GM13977 (cell line): ENCODE measurements at regions not wholly inside any gene's neighbourhood (a gene's known extent, or its start where the extent isn't known, plus 50 kb on each side); places are given as distances from the start of the nearest gene placed in this dataset.

Experiments used
- DNase-seq: peaks from one replicate; pipeline ENCODE4 v3.0.0; 2012; ENCODE audit warnings: low spot score
- CTCF ChIP-seq: IDR thresholded peaks from 2 replicates; pipeline ENCODE4 v1.5.1; 2012; ENCODE audit warnings: mild to moderate bottlenecking, control low read depth; ENCODE audit not compliant: insufficient read depth; ENCODE audit errors: extremely low read depth, missing control alignments
- in situ Hi-C: fragments of 300-500 bp; cut with MboI; formaldehyde crosslinking; loops from one replicate; pipeline ENCODE4 v1.12.0; 2022; ENCODE audit warnings: low sequenced_read_pairs, low pct_unique_long_range_greater_than_20kb, mixed read lengths, inconsistent platforms; ENCODE audit not compliant: unreplicated experiment

DNA sequence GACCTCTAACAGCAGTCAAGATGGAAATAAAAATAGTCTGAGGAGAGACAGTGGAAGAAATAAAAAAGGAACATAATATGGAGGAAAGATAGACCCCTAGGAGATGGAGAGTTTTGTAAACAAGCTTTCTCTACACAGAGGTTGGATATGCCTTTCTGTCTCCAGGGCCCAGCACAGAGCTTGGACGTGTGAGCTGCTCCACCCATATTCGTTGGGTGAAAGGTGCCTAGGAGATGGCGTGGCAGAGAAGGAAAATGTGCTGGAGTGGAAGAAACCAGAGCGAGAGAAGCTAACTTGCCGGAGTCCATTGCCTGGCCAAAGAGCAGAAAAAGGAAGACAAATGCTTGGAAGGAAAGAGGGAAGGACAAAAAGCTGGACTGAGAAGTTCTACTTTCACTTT lies 78.3 kb upstream of the LMO4 start:
- DNase-seq = no peak
- TF ChIP-seq CTCF = no peak
- in situ Hi-C loops = no loop called here

GRCh38 chr1:87252406-87252805 lies 76.3 kb upstream of the LMO4 start:
- DNase-seq = no peak
- in situ Hi-C loops = no loop called here
- TF ChIP-seq CTCF = no peak

DNA sequence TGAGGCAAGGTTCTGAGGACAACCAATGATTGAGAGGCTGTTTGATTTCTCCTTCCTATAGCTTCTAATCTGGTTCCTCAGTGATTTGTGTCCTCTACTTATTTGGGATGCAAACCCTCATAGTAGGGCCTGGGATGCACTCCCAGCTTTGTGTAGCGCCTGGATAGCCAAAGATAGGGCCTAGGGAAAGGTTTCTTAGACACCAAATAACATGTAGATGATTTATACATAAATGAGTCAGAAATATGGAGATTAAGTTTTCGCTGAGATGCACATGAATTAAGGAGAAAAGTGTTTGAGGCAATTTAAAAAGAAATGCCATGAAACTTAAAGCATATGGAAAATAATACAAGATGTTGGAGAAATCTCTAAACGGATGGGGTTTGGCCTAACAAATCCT lies 66.0 kb upstream of the LMO4 start:
- DNase-seq = no peak
- TF ChIP-seq CTCF = no peak
- in situ Hi-C loops = no loop called here

- TF ChIP-seq CTCF = no peak
- no peak for DNase-seq
- in situ Hi-C loops = no loop called here
These were observed 65.4 kb upstream of the LMO4 start for GRCh38 chr1:87263281-87263680.

DNA sequence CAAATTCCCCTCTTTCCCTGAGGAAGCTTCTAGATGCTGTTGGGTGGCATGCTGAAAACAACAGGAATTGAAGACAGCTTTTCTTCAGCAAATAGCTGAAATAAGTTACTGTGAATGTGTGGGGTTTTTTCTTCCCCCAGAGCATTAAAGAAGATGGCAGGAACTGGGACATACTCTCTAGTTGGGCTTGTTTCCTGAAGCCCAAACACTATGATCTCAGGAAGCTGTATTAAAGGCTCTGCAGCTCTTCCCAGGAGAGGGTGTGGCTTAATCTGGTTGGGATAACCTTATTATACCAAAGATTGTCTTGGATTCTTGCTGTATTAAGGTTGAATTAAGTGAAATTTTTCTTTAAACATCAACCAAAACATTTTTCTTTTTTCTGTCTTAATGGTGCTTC lies 64.9 kb upstream of the LMO4 start:
- TF ChIP-seq CTCF = no peak
- in situ Hi-C loops = no loop called here
- DNase-seq = no peak

DNA sequence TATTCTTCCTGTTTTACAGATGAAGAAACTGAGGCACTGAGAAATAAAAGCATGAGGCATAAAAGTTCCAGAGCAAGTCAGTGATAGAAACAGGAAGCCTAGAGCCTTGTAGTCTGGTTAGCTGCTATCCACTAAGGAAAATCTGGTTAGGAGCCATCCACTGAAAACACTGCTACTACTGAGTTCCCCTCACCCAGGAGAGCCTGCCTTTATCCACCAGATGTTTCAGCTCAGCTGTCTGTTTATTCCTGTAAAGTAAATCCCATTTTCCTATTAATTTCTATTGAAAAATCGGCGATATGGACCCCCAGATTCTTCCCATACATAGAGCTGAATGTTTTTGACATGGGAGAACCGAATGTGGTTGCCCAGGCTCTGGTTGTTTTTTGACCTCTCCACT lies 63.7 kb upstream of the LMO4 start:
- TF ChIP-seq CTCF = no peak
- no peak for DNase-seq
- in situ Hi-C loops = no loop called here

GRCh38 chr1:87265786-87266185 lies 62.9 kb upstream of the LMO4 start:
- no peak for DNase-seq
- no peak for TF ChIP-seq CTCF
- in situ Hi-C loops = no loop called here
